GM21390 (cell line): ENCODE measurements at regions not wholly inside any gene's neighbourhood (a gene's known extent, or its start where the extent isn't known, plus 50 kb on each side); places are given as distances from the start of the nearest gene placed in this dataset.
A peak's percentile ranks its signal among the peaks of the same experiment; 100 is the strongest.
"Not testable (repeated sequence)": the region's sequence is repeated elsewhere in the genome, so short reads cannot be mapped to it uniquely, and the experiment has no call there.

Experiments used
- ATAC-seq: cut with Tn5 transposase; IDR thresholded peaks from one replicate; pipeline ENCODE4 v1.9.1; 2021; ENCODE audit not compliant: unreplicated experiment

- ATAC-seq = peak; percentile 91
Observed at GRCh38 chrY:6685783-6686389, 224.6 kb upstream of the TBL1Y start.

GRCh38 chrY:6701558-6702161 is 208.8 kb upstream of the TBL1Y start:
- peak; percentile 95 for ATAC-seq

GRCh38 chrY:6721443-6721842 is 189.1 kb upstream of the TBL1Y start:
- not testable (repeated sequence) for ATAC-seq

GRCh38 chrY:6747210-6747609 is 163.3 kb upstream of the TBL1Y start:
- not testable (repeated sequence) for ATAC-seq

GRCh38 chrY:6782334-6782733 is 128.2 kb upstream of the TBL1Y start:
- no peak for ATAC-seq

GRCh38 chrY:6786960-6787359 is 123.5 kb upstream of the TBL1Y start:
- ATAC-seq = no peak

GRCh38 chrY:6811633-6812032 is 98.9 kb upstream of the TBL1Y start:
- peak; percentile 55 for ATAC-seq
